Keratinocyte (primary cell): ENCODE measurements at regions not wholly inside any gene's neighbourhood (a gene's known extent, or its start where the extent isn't known, plus 50 kb on each side); places are given as distances from the start of the nearest gene placed in this dataset.

ENCODE experiments used
- DNase-seq: peaks from one replicate; pipeline ENCODE4 v3.0.0-alpha.2; 2011; ENCODE audit warnings: low read depth, missing footprints, low spot score
- FAIRE-seq: peaks from 2 replicates; lab custom pipeline; 2011; peaks lifted over from hg19 to GRCh38; lab: Jason Lieb, UNC
- H2AFZ ChIP-seq: 2 replicates; pipeline ENCODE4 v1.6.0; 2012; ENCODE audit warnings: low read length, control low read depth, inconsistent platforms; ENCODE audit not compliant: control insufficient read depth
- H3K27ac ChIP-seq: 2 replicates; pipeline ENCODE4 v1.5.1; 2011; ENCODE audit warnings: low read length; ENCODE audit not compliant: control insufficient read depth, insufficient read depth
- H3K27me3 ChIP-seq: 3 replicates; pipeline ENCODE4 v1.6.0; 2011; ENCODE audit warnings: low read length; ENCODE audit not compliant: control insufficient read depth, insufficient read depth; ENCODE audit errors: extremely low read depth
- H3K36me3 ChIP-seq, 2 experiments: 2 replicates in 1 of 2; 3 replicates in 1 of 2; pipeline ENCODE4 v1.5.1; 2011; ENCODE audit warnings: low read length in 2 of 2, mild to moderate bottlenecking in 1 of 2; ENCODE audit not compliant: control insufficient read depth in 2 of 2, insufficient read depth in 2 of 2; ENCODE audit errors: extremely low read depth in 1 of 2
- H3K4me1 ChIP-seq: 3 replicates; pipeline ENCODE4 v1.5.1; 2011; ENCODE audit warnings: low read length; ENCODE audit not compliant: control insufficient read depth, insufficient read depth; ENCODE audit errors: extremely low read depth
- H3K4me2 ChIP-seq: 3 replicates; pipeline ENCODE4 v1.6.0; 2011; ENCODE audit warnings: low read depth, low read length; ENCODE audit not compliant: control insufficient read depth, insufficient read depth; ENCODE audit errors: extremely low read depth
- H3K4me3 ChIP-seq, 3 experiments: fragments of 200-600 bp in 1 of 3; sonication (generic) in 1 of 3; 2 replicates in 2 of 3; 3 replicates in 1 of 3; pipeline ENCODE4 v1.5.1; 2011 to 2016; ENCODE audit warnings: low read length in 3 of 3, mild to moderate bottlenecking in 3 of 3, control low read depth in 2 of 3, inconsistent platforms in 1 of 3, low read depth in 1 of 3, mixed read lengths in 1 of 3, mixed run types in 1 of 3, moderate library complexity in 1 of 3; ENCODE audit not compliant: control insufficient read depth in 2 of 3, insufficient read depth in 2 of 3; ENCODE audit errors: extremely low read depth in 1 of 3
- H3K79me2 ChIP-seq: 2 replicates; pipeline ENCODE4 v1.6.0; 2012; ENCODE audit warnings: low read length; ENCODE audit not compliant: control insufficient read depth, insufficient read depth
- H3K9ac ChIP-seq: 3 replicates; pipeline ENCODE4 v1.6.0; 2011; ENCODE audit warnings: low read length; ENCODE audit not compliant: control insufficient read depth, insufficient read depth; ENCODE audit errors: extremely low read depth
- H3K9me1 ChIP-seq: 3 replicates; pipeline ENCODE4 v1.6.0; 2011; ENCODE audit warnings: low read length; ENCODE audit not compliant: control insufficient read depth, insufficient read depth; ENCODE audit errors: extremely low read depth
- H3K9me3 ChIP-seq: 2 replicates; pipeline ENCODE4 v1.5.1; 2012; ENCODE audit warnings: low read depth, low read length; ENCODE audit not compliant: control insufficient read depth
- H4K20me1 ChIP-seq: 3 replicates; pipeline ENCODE4 v1.6.0; 2011; ENCODE audit warnings: low read length; ENCODE audit not compliant: control insufficient read depth, insufficient read depth; ENCODE audit errors: extremely low read depth
- CTCF ChIP-seq, 3 experiments: IDR thresholded peaks in 1 of 3; conservative IDR thresholded peaks in 1 of 3; optimal IDR thresholded peaks in 1 of 3; 2 replicates in 2 of 3; 3 replicates in 1 of 3; pipeline versions ENCODE3 to v1.5.1; 2011; ENCODE audit warnings: low read length in 3 of 3, mild to moderate bottlenecking in 3 of 3, moderate library complexity in 2 of 3, control low read depth in 1 of 3, inconsistent platforms in 1 of 3; ENCODE audit not compliant: insufficient read depth in 2 of 3; ENCODE audit errors: extremely low read depth in 1 of 3
- EZH2 ChIP-seq: IDR thresholded peaks from one replicate; pipeline ENCODE4 v1.6.1; 2012; ENCODE audit warnings: inconsistent platforms, mild to moderate bottlenecking, low read length, moderate library complexity
- dilution Hi-C: fragments of 300-500 bp; cut with MboI; formaldehyde crosslinking; loops from one replicate; pipeline ENCODE4 v1.7.0; 2020; ENCODE audit warnings: low sequenced_read_pairs; ENCODE audit not compliant: extremely low pct_ligation_motif_present

- Histone ChIP-seq H2AFZ (no peak overlapping the region), H3K4me3 (no peak overlapping the region), H3K36me3 (no peaks in the 10 kb centered on the region), H3K4me1 (peaks cover 26% of the 10 kb centered on the region), H3K9me3 (no peaks in the 10 kb centered on the region), H3K4me2 (no peak overlapping the region), H3K27me3 (no peaks in the 10 kb centered on the region), H4K20me1 (no peaks in the 10 kb centered on the region), H3K79me2 (no peaks in the 10 kb centered on the region), H3K9ac (no peak overlapping the region), H3K9me1 (no peaks in the 10 kb centered on the region), H3K27ac (no peak overlapping the region)
- TF ChIP-seq EZH2 (no peak), CTCF (optimal IDR thresholded peaks at IDR 0.05 in 1 of 3, IDR thresholded peaks at IDR 0.05 in 1 of 3, conservative IDR thresholded peaks at IDR 0.05 in 1 of 3; ENCODE audit: extremely low read depth in 1 of 3, insufficient read depth in 2 of 3, low read length in 3 of 3) (no peak)
- dilution Hi-C loops: no loop called here
- no peak for DNase-seq
- FAIRE-seq: no peak
These were observed 58.8 kb upstream of the ERRFI1 start for GRCh38 chr1:8084913-8085312.

GRCh38 chr1:8083739-8084484, 57.8 kb upstream of the ERRFI1 start:
- H3K27me3 ChIP-seq: no peaks in the 10 kb centered on the region
- DNase-seq (no peak), FAIRE-seq (no peak)
- H3K36me3 ChIP-seq: no peaks in the 10 kb centered on the region
- no peak overlapping the region for H3K9ac ChIP-seq
- peaks cover 18% of the 10 kb centered on the region for H3K4me1 ChIP-seq
- H4K20me1 ChIP-seq: no peaks in the 10 kb centered on the region
- peak overlapping the region; percentile 36 for H2AFZ ChIP-seq
- dilution Hi-C loops: no loop called here
- no peaks in the 10 kb centered on the region for H3K79me2 ChIP-seq
- no peak overlapping the region for H3K4me3 ChIP-seq
- no peak for TF ChIP-seq CTCF (optimal IDR thresholded peaks at IDR 0.05 in 1 of 3, IDR thresholded peaks at IDR 0.05 in 1 of 3, conservative IDR thresholded peaks at IDR 0.05 in 1 of 3; ENCODE audit: extremely low read depth in 1 of 3, insufficient read depth in 2 of 3, low read length in 3 of 3)
- TF ChIP-seq EZH2: no peak
- H3K27ac ChIP-seq: no peak overlapping the region
- H3K9me3 ChIP-seq: no peaks in the 10 kb centered on the region
- H3K9me1 ChIP-seq: no peaks in the 10 kb centered on the region
- H3K4me2 ChIP-seq: no peak overlapping the region
